GM13977 (cell line): ENCODE measurements at regions not wholly inside any gene's neighbourhood (a gene's known extent, or its start where the extent isn't known, plus 50 kb on each side); places are given as distances from the start of the nearest gene placed in this dataset.

Experiments
- DNase-seq: peaks from one replicate; pipeline ENCODE4 v3.0.0; 2012; ENCODE audit warnings: low spot score
- in situ Hi-C: fragments of 300-500 bp; cut with MboI; formaldehyde crosslinking; loops from one replicate; pipeline ENCODE4 v1.12.0; 2022; ENCODE audit warnings: low sequenced_read_pairs, low pct_unique_long_range_greater_than_20kb, mixed read lengths, inconsistent platforms; ENCODE audit not compliant: unreplicated experiment
- TF ChIP-seq, protein P1 (sequence below): IDR thresholded peaks from 2 replicates; pipeline ENCODE4 v1.5.1; 2012; ENCODE audit warnings: mild to moderate bottlenecking, control low read depth; ENCODE audit not compliant: insufficient read depth; ENCODE audit errors: extremely low read depth, missing control alignments

DNA sequence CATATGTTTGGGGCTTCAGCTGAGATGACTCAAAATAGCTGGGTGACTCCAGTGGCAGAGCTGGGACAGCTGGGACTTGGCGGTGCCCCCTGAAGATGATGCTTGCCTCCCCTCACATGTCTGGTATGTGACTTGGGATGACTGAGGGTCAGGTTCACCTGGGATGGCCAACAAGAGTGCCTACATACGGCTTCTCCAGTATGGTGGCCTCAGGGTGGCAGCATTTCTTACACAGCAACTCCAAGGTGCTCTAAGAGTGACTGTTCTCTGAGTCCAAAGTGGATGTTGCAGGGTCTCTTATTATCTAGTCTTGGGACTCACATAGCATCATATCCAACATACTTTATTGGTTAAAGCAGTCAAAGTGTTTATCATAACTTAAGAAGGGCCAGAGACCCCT is 87.8 kb upstream of the CENPW start:
- in situ Hi-C loops = no loop called here
- TF ChIP-seq, protein P1, sequence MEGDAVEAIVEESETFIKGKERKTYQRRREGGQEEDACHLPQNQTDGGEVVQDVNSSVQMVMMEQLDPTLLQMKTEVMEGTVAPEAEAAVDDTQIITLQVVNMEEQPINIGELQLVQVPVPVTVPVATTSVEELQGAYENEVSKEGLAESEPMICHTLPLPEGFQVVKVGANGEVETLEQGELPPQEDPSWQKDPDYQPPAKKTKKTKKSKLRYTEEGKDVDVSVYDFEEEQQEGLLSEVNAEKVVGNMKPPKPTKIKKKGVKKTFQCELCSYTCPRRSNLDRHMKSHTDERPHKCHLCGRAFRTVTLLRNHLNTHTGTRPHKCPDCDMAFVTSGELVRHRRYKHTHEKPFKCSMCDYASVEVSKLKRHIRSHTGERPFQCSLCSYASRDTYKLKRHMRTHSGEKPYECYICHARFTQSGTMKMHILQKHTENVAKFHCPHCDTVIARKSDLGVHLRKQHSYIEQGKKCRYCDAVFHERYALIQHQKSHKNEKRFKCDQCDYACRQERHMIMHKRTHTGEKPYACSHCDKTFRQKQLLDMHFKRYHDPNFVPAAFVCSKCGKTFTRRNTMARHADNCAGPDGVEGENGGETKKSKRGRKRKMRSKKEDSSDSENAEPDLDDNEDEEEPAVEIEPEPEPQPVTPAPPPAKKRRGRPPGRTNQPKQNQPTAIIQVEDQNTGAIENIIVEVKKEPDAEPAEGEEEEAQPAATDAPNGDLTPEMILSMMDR = peak; percentile 21
- no peak for DNase-seq

DNA sequence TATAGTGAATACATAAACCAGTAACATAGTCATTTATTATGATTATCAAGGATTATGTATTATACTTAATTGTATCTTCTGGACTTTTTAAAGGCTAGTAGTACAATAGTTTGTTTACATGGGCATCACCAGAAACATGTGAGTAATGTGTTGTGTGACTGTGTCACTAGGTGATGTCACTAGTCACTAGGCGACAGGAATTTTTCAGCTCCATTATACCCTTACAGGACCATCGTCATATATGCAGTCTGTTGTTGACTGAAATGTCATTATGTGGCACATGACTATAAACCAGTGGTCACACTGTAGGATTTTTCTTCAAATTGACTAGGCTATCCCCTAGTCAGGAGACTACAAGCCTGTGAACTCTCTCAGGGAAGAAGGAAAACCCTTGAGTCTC is 86.5 kb upstream of the CENPW start:
- TF ChIP-seq, protein P1 = no peak
- in situ Hi-C loops = no loop called here
- no peak for DNase-seq

DNA sequence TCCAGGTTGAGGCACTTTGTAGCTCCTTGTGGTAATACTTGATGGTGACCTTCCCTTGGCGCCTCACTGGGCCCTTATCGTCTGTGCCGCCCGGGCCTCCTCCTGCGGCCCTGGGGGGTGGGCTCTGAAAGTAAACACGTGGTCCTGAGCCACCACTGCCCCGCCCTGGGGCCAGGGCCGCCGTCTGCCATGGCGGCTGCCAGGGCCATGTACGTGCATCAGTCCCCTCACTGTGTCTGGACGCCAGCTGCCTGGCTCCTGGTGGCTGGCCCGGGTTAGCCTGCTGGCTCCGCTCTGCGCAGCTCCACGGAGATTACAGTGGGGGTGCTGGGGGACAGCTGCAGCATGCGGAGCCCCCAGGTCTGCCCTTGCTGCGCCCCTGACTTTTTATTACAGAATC is 81.8 kb upstream of the CENPW start:
- no peak for DNase-seq
- TF ChIP-seq, protein P1 = no peak
- in situ Hi-C loops = no loop called here

DNA sequence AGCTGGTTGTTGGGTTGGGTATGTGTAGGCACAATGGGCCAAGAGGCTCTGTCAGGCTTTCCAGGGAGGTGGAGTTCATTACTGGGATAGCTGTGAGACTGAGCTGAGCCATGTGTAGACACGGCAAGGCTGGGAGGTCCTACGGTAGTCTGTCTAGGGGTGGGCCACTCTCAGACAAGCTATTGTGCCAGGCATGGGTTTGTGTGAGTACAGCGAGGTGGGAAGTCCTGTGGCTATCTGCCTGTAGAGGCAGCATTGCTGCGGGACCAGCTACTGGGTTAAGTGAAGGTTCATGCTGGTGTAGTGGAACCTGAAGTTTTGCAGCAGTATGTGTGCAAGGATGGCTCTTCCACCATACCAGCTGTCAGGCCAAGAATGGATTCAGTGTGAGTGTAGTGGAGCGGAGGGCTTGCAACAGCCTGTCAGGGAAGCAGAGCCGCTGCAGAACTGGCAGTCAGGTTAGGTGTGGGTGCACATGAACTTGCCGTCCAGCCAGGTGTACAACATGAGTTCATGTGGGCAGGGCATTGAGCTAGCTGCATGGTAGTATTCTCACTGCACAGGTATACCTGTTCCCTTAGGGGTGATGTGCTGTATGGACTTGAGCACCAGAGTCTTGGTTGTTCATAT is 78.0 kb upstream of the CENPW start:
- DNase-seq = no peak
- in situ Hi-C loops = no loop called here
- TF ChIP-seq, protein P1 = no peak

DNA sequence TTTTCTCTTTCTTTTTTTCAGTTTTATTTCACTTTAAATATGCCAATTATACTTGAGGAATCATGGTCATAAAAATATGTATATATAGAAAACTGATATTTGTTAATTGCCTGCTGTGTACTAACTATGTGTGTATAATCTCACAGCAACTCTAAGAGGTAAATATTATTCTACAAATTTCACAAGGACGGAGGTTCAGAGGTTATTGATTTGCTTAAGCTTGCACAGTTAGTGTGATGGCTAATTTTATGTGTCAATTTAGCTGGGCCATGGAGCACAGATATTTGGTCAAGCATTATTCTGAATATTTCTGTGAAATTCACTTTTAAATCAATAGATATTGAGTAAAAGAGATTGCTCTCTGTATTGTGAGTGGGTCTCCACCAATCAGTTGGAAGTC is 75.7 kb upstream of the CENPW start:
- TF ChIP-seq, protein P1 = no peak
- in situ Hi-C loops = no loop called here
- DNase-seq = no peak

DNA sequence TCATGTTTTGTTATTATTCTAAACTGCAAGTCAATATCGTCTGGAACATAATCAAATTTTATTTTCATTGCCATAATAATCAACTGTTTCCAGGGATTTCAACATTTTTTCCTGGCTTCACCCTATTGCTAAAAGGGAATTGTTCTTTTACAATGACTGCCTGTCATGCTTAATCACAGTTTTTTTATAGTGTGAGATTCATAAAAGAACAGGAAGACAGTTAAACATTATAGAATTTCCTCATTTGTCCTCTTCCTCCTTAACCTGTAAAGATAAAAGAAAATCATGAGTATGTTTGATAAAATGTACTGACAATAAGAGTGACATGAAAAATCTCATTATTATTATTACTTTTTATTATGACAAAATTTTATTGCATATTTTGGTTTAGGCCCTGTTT is 73.3 kb upstream of the CENPW start:
- in situ Hi-C loops = no loop called here
- TF ChIP-seq, protein P1 = no peak
- no peak for DNase-seq
